GM12878 (cell line): ENCODE measurements at regions not wholly inside any gene's neighbourhood (a gene's known extent, or its start where the extent isn't known, plus 50 kb on each side); places are given as distances from the start of the nearest gene placed in this dataset.

Experiments
- ATAC-seq: fragments of 200-7000 bp; cut with Tn5 transposase; 3 replicates; pipeline ENCODE4 v1.9.1; 2020; ENCODE audit warnings: mild to moderate bottlenecking, moderate library complexity
- BruUV-seq: library from RNA; stranded (reverse); fragments of 400-500 nt; replicated peaks from 2 replicates; lab custom pipeline; 2021; lab: Mats Ljungman, UMichigan
- CTCF ChIA-PET: fragments of 300-600 bp; sonication (Branson Sonifier 250); formaldehyde crosslinking; extraction: SDS; loops from one replicate; lab custom pipeline; 2021; ENCODE audit warnings: inconsistent platforms; lab: Yijun Ruan, JAX
- POLR2A ChIA-PET: fragments of 350-600 bp; formaldehyde crosslinking; extraction: SDS; loops from one replicate; lab custom pipeline; 2021; ENCODE audit warnings: inconsistent platforms; lab: Charles Lee
- RAD21 ChIA-PET: fragments of 300-600 bp; sonication (Branson Sonifier 250); formaldehyde crosslinking; loops from one replicate; lab custom pipeline; 2023; ENCODE audit warnings: antibody characterized with exemption; ENCODE audit not compliant: unreplicated experiment; lab: Charles Lee
- SMC1A ChIA-PET: fragments of 300-600 bp; sonication (Branson Sonifier 250); formaldehyde crosslinking; loops from one replicate; lab custom pipeline; 2023; ENCODE audit not compliant: unreplicated experiment, uncharacterized antibody; lab: Charles Lee
- DNase-seq: peaks from one replicate; pipeline ENCODE4 v3.0.0-alpha.2; 2011; ENCODE audit warnings: low read depth, low spot score
- FAIRE-seq: peaks from 3 replicates; lab custom pipeline; 2011; peaks lifted over from hg19 to GRCh38; lab: Jason Lieb, UNC
- H2AFZ ChIP-seq: 2 replicates; pipeline ENCODE4 v1.6.0; 2011; ENCODE audit warnings: low read depth, low read length, control low read depth; ENCODE audit not compliant: control insufficient read depth
- H3K27ac ChIP-seq: 2 replicates; pipeline ENCODE4 v1.5.1; 2011; ENCODE audit warnings: control low read depth; ENCODE audit not compliant: control insufficient read depth, insufficient read depth
- H3K27me3 ChIP-seq, 2 experiments: replicated peaks in 1 of 2; 2 replicates each; pipeline versions ENCODE4 v1.6.0 to v1.6.1; 2011; ENCODE audit warnings: low read length in 1 of 2; ENCODE audit not compliant: control insufficient read depth in 2 of 2, insufficient read depth in 2 of 2
- H3K36me3 ChIP-seq, 2 experiments: 2 replicates each; pipeline ENCODE4 v1.5.1; 2011; ENCODE audit warnings: low read length in 1 of 2; ENCODE audit not compliant: control insufficient read depth in 2 of 2, insufficient read depth in 2 of 2
- H3K4me1 ChIP-seq: 2 replicates; pipeline ENCODE4 v1.6.1; 2011; ENCODE audit warnings: mild to moderate bottlenecking, low read length, moderate library complexity, mixed read lengths; ENCODE audit not compliant: control insufficient read depth, insufficient read depth
- H3K4me2 ChIP-seq: 2 replicates; pipeline ENCODE4 v1.6.0; 2011; ENCODE audit warnings: control low read depth; ENCODE audit not compliant: control insufficient read depth, insufficient read depth
- H3K4me3 ChIP-seq: fragments of 200-600 bp; sonication (generic); 2 replicates; pipeline ENCODE4 v1.5.1; 2016
- H3K79me2 ChIP-seq: 2 replicates; pipeline ENCODE4 v1.6.0; 2011; ENCODE audit warnings: low read length; ENCODE audit not compliant: control insufficient read depth, insufficient read depth
- H3K9ac ChIP-seq: 2 replicates; pipeline ENCODE4 v1.8.0; 2011; ENCODE audit warnings: low read length, control low read depth, mixed read lengths; ENCODE audit not compliant: control insufficient read depth, insufficient read depth
- H3K9me3 ChIP-seq: replicated peaks from 3 replicates; pipeline ENCODE4 v1.5.1; 2011; ENCODE audit warnings: mild to moderate bottlenecking, low read length; ENCODE audit not compliant: control insufficient read depth, insufficient read depth
- H4K20me1 ChIP-seq: 2 replicates; pipeline ENCODE4 v1.6.0; 2011; ENCODE audit not compliant: control insufficient read depth, insufficient read depth
- BMI1 ChIP-seq: fragments of 450-650 bp; IDR thresholded peaks from 2 replicates; pipeline ENCODE4 v1.6.1; 2016; ENCODE audit warnings: mild to moderate bottlenecking, moderate library complexity, borderline replicate concordance
- CEBPB ChIP-seq, 2 experiments: fragments of 150-350 bp in 1 of 2; IDR thresholded peaks; 2 replicates each; pipeline ENCODE4 v1.6.1; 2012 to 2014; ENCODE audit warnings: low read depth in 2 of 2, low read length in 2 of 2, borderline replicate concordance in 1 of 2, inconsistent platforms in 1 of 2
- ESRRA ChIP-seq: IDR thresholded peaks from 2 replicates; pipeline ENCODE4 v1.6.1; 2012; ENCODE audit warnings: mild to moderate bottlenecking, low read length, improper control_type of control experiment
- GATAD2B ChIP-seq: fragments of 450-650 bp; conservative IDR thresholded peaks from 2 replicates; pipeline ENCODE4 v1.6.1; 2017; ENCODE audit warnings: low read depth, mild to moderate bottlenecking, moderate library complexity
- MEF2B ChIP-seq: fragments of 450-650 bp; IDR thresholded peaks from 2 replicates; pipeline ENCODE4 v1.6.1; 2018; ENCODE audit warnings: mild to moderate bottlenecking, moderate library complexity; ENCODE audit not compliant: partially characterized antibody, poor library complexity, severe bottlenecking
- MXI1 ChIP-seq: fragments of 150-350 bp; IDR thresholded peaks from 2 replicates; pipeline ENCODE4 v1.6.1; 2011; ENCODE audit warnings: low read depth, mild to moderate bottlenecking, inconsistent platforms, low read length, improper control_type of control experiment
- POLR2A ChIP-seq: IDR thresholded peaks from 2 replicates; pipeline ENCODE4 v1.6.1; 2011; ENCODE audit warnings: low read depth, mild to moderate bottlenecking, low read length
- WGBS: methylation state at CpG from one replicate; pipeline ENCODE4 v1.1.6; 2016; ENCODE audit warnings: low lambda C conversion rate; ENCODE audit not compliant: insufficient replicate concordance, insufficient coverage; ENCODE audit errors: missing lambda C conversion rate; 5-methylcytosine and 5-hydroxymethylcytosine counted together
- in situ Hi-C: fragments of 300-500 bp; cut with MboI; formaldehyde crosslinking; loops from 9 replicates; pipeline ENCODE4 v1.14.3; 2018; ENCODE audit warnings: mixed read lengths
- intact Hi-C: fragments of 100-400 bp; cut with micrococcal nuclease; formaldehyde crosslinking; loops from one replicate; pipeline ENCODE4 v1.14.2; 2022; ENCODE audit not compliant: unreplicated experiment

DNA sequence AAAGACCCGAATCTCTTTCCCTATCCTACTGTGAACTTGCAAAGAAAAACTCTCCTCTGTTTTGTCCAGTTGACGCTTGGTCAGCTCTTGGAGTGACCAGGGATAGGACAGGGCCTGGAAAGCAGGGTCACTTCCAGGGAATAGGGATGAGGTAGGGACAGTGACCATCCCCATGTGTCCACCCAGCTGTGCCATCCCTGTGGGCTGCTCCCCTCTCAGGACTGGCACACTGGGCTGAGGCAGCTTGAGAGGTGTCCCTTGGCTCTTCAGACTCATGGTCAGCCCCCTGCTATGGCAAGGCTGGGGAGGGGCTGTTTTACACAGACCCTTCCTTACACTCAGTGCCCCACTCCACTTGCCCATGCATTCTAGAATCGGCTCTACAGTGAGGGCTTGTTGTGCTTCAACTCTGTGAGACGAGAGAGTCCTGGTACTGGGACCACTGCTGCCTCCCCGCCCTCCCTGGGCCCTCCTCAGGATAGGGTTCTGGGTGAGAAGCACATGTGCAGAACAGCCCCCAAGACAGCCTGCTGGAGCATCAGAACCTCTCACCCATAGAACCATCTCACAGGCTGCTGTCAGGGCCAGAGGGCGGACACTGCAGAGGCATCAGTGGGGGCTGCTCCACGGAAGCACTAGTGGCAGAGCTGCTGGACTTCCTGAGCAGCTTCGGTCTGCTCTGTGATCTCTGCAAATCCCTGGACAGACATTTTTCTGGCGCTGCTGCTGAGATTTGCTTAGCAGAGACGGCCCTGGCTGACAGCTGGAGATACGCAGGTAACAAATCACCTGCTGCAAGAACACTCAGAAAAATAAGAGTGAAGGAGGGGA, 202.8 kb upstream of the CXCL12 start:
- Histone ChIP-seq H4K20me1 (no peaks in the 10 kb centered on the region), H3K4me1 (no peaks in the 10 kb centered on the region), H3K36me3 (no peaks in the 10 kb centered on the region), H3K27me3 (no peaks in the 10 kb centered on the region), H3K9me3 (no peaks in the 10 kb centered on the region), H3K79me2 (no peaks in the 10 kb centered on the region), H3K27ac (no peak overlapping the region), H3K4me3 (no peak overlapping the region), H3K9ac (no peak overlapping the region), H2AFZ (no peak overlapping the region), H3K4me2 (no peak overlapping the region)
- intact Hi-C loops, result no loop called here
- no TSS peak for BruUV-seq
- ATAC-seq (no peak), DNase-seq (no peak), FAIRE-seq (no peak)
- in situ Hi-C loops, result no loop called here
- TF ChIP-seq MXI1 (no peak), GATAD2B (no peak), CEBPB (IDR thresholded peaks at IDR 0.05; ENCODE audit: borderline replicate concordance in 1 of 2, low read depth in 2 of 2, low read length in 2 of 2) (no peak), ESRRA (no peak), MEF2B (no peak), BMI1 (no peak), POLR2A (no peak)
- 14% methylated on average over 11 of the region's 11 CpGs for WGBS
- RAD21 ChIA-PET, result no interaction called here
- SMC1A ChIA-PET, result no interaction called here
- POLR2A ChIA-PET, result no interaction called here
- CTCF ChIA-PET, result no interaction called here
